SU-DHL-6 (cell line): ENCODE measurements at regions not wholly inside any gene's neighbourhood (a gene's known extent, or its start where the extent isn't known, plus 50 kb on each side); places are given as distances from the start of the nearest gene placed in this dataset.

Source experiments
- EZH2phosphoT487 ChIP-seq: fragments of 200-600 bp; sonication (generic), shearing (Covaris generic); conservative IDR thresholded peaks from 2 replicates; pipeline ENCODE4 v1.6.1; 2018; ENCODE audit warnings: mild to moderate bottlenecking, antibody characterized with exemption, low read length, moderate library complexity, mixed read lengths
- TF ChIP-seq, protein P1 (sequence below): fragments of 200-600 bp; sonication (generic); IDR thresholded peaks from one replicate; pipeline ENCODE4 v1.5.1; 2017; ENCODE audit warnings: antibody characterized with exemption, mild to moderate bottlenecking, low read length, moderate library complexity; ENCODE audit not compliant: insufficient read depth, poor library complexity, severe bottlenecking

- TF ChIP-seq, protein P1, sequence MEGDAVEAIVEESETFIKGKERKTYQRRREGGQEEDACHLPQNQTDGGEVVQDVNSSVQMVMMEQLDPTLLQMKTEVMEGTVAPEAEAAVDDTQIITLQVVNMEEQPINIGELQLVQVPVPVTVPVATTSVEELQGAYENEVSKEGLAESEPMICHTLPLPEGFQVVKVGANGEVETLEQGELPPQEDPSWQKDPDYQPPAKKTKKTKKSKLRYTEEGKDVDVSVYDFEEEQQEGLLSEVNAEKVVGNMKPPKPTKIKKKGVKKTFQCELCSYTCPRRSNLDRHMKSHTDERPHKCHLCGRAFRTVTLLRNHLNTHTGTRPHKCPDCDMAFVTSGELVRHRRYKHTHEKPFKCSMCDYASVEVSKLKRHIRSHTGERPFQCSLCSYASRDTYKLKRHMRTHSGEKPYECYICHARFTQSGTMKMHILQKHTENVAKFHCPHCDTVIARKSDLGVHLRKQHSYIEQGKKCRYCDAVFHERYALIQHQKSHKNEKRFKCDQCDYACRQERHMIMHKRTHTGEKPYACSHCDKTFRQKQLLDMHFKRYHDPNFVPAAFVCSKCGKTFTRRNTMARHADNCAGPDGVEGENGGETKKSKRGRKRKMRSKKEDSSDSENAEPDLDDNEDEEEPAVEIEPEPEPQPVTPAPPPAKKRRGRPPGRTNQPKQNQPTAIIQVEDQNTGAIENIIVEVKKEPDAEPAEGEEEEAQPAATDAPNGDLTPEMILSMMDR: no peak
- TF ChIP-seq EZH2phosphoT487: no peak
Observed at GRCh38 chr3:187995043-187995400, 158.9 kb upstream of the LPP start.
